ENCODE measurements at regions not wholly inside any gene's neighbourhood (a gene's known extent, or its start where the extent isn't known, plus 50 kb on each side); places are given as distances from the start of the nearest gene placed in this dataset.

DNA sequence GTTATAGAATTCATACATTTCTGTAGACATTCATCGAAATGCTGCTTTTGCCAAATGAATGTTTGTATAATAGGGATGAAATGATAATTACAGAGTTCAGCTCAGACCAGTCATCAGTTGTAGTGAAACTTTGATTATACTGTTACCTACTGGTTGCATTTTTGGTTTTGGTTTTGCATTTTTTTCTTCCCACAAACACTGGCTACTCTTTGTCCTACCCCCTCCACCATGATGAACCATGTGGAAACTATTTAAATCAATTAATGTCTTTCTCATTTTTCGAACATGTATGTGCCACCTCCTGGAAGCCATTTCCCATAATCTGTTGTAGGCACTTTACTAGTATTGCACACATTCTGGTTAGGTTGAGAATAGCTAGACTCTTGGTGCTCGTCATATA, 75.3 kb upstream of the MTNR1B start:
- TF ChIP-seq, protein P1, sequence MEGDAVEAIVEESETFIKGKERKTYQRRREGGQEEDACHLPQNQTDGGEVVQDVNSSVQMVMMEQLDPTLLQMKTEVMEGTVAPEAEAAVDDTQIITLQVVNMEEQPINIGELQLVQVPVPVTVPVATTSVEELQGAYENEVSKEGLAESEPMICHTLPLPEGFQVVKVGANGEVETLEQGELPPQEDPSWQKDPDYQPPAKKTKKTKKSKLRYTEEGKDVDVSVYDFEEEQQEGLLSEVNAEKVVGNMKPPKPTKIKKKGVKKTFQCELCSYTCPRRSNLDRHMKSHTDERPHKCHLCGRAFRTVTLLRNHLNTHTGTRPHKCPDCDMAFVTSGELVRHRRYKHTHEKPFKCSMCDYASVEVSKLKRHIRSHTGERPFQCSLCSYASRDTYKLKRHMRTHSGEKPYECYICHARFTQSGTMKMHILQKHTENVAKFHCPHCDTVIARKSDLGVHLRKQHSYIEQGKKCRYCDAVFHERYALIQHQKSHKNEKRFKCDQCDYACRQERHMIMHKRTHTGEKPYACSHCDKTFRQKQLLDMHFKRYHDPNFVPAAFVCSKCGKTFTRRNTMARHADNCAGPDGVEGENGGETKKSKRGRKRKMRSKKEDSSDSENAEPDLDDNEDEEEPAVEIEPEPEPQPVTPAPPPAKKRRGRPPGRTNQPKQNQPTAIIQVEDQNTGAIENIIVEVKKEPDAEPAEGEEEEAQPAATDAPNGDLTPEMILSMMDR (IDR thresholded peaks at IDR 0.05): no peak
- TF ChIP-seq POLR2A (IDR thresholded peaks at IDR 0.05): no peak
